ENCODE measurements at regions not wholly inside any gene's neighbourhood (a gene's known extent, or its start where the extent isn't known, plus 50 kb on each side); places are given as distances from the start of the nearest gene placed in this dataset.

DNA sequence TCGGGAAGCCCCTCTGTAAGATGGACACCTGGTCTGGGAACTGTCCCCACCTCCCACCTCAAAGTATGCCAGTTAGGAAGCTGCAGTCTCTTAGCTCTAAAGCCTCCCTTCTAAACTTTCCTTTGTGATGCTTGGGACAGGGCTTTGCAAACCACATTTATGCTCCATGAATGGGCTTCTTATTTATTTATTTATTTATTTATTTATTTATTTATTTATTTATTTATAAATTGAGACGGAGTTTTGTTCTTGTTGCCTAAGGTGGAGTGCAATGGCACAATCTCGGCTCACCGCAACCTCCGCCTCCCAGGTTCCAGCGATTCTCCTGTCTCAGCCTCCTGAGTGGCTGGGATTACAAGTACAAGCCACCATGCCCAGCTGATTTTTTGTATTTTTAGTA lies 1009.4 kb downstream of the TYW1 start:
- Mint-ChIP-seq H3K36me3 (ENCODE audit: unreplicated experiment) (no peaks in the 10 kb centered on the region), H3K9me3 (ENCODE audit: unreplicated experiment) (peaks cover 1% of the 10 kb centered on the region), H3K27me3 (ENCODE audit: unreplicated experiment) (no peaks in the 10 kb centered on the region), H3K27ac (ENCODE audit: unreplicated experiment) (no peak overlapping the region), H3K4me1 (ENCODE audit: low read depth, unreplicated experiment) (no peaks in the 10 kb centered on the region), H3K4me3 (ENCODE audit: unreplicated experiment) (no peak overlapping the region)
- TF ChIP-seq, protein P1, sequence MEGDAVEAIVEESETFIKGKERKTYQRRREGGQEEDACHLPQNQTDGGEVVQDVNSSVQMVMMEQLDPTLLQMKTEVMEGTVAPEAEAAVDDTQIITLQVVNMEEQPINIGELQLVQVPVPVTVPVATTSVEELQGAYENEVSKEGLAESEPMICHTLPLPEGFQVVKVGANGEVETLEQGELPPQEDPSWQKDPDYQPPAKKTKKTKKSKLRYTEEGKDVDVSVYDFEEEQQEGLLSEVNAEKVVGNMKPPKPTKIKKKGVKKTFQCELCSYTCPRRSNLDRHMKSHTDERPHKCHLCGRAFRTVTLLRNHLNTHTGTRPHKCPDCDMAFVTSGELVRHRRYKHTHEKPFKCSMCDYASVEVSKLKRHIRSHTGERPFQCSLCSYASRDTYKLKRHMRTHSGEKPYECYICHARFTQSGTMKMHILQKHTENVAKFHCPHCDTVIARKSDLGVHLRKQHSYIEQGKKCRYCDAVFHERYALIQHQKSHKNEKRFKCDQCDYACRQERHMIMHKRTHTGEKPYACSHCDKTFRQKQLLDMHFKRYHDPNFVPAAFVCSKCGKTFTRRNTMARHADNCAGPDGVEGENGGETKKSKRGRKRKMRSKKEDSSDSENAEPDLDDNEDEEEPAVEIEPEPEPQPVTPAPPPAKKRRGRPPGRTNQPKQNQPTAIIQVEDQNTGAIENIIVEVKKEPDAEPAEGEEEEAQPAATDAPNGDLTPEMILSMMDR (IDR thresholded peaks at IDR 0.05; ENCODE audit: partially characterized antibody, unreplicated experiment) = no peak
- no peak for DNase-seq

DNA sequence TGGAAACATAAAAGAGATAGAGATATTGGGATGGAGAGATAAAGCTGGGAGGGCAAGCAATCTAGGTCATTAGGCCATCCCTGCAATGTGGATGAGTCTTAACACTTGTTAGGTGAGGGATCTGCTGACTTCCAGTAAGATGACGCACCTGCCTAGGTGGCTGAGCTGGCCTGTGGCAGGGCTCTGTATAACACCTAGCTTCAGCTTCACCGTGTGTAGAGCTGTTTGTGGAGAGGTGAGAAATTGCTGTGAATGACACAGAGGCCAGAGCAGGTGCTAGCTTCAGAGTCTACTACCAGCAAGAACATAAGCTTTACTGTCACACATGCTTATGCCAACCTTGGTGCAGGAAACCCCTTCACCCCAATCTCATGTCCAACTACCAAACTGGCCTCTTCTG lies 1010.0 kb downstream of the TYW1 start:
- Mint-ChIP-seq H3K27ac (ENCODE audit: unreplicated experiment) (no peak overlapping the region), H3K9me3 (ENCODE audit: unreplicated experiment) (peaks cover 1% of the 10 kb centered on the region), H3K4me1 (ENCODE audit: low read depth, unreplicated experiment) (no peaks in the 10 kb centered on the region), H3K27me3 (ENCODE audit: unreplicated experiment) (no peaks in the 10 kb centered on the region), H3K4me3 (ENCODE audit: unreplicated experiment) (no peak overlapping the region), H3K36me3 (ENCODE audit: unreplicated experiment) (peaks cover 4% of the 10 kb centered on the region)
- TF ChIP-seq, protein P1 (IDR thresholded peaks at IDR 0.05; ENCODE audit: partially characterized antibody, unreplicated experiment) = no peak
- no peak for DNase-seq

DNA sequence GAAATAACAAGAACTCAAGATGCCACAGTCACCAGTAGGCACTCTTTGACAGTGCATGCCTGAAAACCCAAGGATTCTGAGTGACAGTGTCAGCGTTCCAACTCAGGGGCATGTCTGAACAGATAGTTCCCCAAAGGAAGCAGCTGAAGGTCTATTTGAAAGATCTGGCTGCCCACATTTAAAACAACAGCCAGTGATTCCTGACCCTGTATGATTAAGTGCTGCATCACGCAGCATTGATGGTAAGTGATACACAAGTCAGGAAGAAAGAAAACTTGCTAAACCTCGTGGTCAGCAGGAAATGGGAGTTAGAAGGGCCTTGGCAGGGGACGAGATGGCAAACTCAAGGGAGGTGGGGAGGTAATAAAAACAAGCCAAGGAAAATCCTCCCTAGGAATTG lies 1013.1 kb downstream of the TYW1 start:
- H3K4me3 Mint-ChIP-seq (ENCODE audit: unreplicated experiment) = no peak overlapping the region
- no peaks in the 10 kb centered on the region for H3K9me3 Mint-ChIP-seq (ENCODE audit: unreplicated experiment)

DNA sequence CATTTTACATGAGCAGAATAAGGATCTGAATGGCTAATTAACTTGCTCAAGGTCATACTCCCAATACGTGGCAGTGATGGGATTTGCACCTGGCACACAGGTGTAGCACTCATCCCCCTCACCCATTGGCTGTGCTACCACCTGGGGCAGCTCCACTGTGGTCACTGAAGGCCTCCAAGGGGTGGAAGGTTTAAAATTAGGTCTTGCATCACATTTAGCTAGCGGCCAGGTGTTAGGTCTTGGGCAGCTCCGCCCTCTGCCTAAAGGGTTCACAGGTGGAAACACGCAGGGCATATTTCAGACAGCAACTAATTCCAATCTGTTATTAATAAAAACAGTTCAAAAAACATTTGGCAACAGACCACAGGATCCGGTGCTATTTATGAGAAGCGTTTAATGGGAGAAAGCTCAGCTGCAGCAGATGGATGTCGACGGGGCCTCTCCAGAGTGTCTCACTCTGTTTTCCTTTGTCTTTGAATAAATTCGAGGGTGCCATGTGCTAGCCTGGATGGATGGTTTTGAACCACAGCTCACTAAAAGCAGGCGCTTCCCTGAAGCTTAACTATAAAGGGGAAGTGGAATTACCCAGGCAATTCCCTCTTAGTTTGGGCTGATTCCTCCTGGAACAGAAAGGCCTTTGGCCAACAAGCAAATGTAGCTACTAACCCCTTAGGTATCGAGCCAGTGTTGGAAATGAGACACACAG lies 1017.6 kb downstream of the TYW1 start:
- DNase-seq = no peak
- no peaks in the 10 kb centered on the region for H3K27me3 Mint-ChIP-seq (ENCODE audit: unreplicated experiment)
- TF ChIP-seq, protein P1 (IDR thresholded peaks at IDR 0.05; ENCODE audit: partially characterized antibody, unreplicated experiment) = no peak
- H3K4me3 Mint-ChIP-seq (ENCODE audit: unreplicated experiment) = no peak overlapping the region
- H3K27ac Mint-ChIP-seq (ENCODE audit: unreplicated experiment) = no peak overlapping the region
- H3K4me1 Mint-ChIP-seq (ENCODE audit: low read depth, unreplicated experiment) = no peaks in the 10 kb centered on the region
- no peaks in the 10 kb centered on the region for H3K9me3 Mint-ChIP-seq (ENCODE audit: unreplicated experiment)
- peaks cover 5% of the 10 kb centered on the region for H3K36me3 Mint-ChIP-seq (ENCODE audit: unreplicated experiment)

More for the DNA sequence above, 1013.1 kb downstream of the TYW1 start:
- no peak for DNase-seq
- Mint-ChIP-seq H3K36me3 (ENCODE audit: unreplicated experiment) (peaks cover 5% of the 10 kb centered on the region), H3K27ac (ENCODE audit: unreplicated experiment) (no peak overlapping the region), H3K27me3 (ENCODE audit: unreplicated experiment) (no peaks in the 10 kb centered on the region), H3K4me1 (ENCODE audit: low read depth, unreplicated experiment) (no peaks in the 10 kb centered on the region)
- TF ChIP-seq, protein P1 (IDR thresholded peaks at IDR 0.05; ENCODE audit: partially characterized antibody, unreplicated experiment) = no peak

DNA sequence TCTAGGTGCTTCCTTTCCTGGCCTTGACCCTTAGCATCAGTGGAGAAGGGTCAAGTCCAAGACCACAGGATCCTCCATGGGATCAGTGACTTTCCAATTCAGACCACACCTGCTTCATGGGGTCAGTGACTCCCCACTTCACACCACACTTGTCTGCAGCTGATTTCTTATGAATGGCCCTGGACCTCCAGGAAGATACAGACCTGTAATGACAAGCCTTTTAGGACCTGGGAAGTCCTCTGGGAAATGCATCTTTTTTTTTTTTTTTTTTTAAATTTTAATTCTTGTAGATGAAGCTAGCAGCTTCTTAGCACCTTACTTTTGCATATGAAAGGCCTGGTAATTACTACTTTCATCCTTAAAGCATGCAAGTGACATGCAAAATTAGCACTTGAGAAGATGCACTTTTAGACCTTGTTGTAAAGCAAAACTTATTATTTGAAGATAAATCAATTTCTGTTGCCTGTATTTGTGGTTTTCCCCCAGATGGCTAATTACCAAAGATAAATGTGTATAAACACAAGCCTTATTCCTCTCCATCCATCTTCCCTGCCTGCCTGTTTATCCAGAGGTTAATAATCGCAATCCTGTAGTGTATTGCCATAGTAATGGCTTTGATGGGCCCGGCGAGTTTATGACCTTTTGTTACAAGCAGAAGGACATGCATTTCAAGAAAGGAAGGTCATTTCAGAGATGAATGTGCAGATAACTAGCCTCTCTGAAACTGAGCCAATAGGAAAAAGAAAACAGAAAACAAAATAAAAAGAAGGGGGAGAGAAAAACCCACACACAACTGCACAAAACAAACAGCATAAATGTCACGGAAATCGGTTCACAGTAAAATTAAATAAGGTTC lies 1018.7 kb downstream of the TYW1 start:
- DNase-seq = no peak
- Mint-ChIP-seq H3K4me3 (ENCODE audit: unreplicated experiment) (no peak overlapping the region), H3K36me3 (ENCODE audit: unreplicated experiment) (peaks cover 5% of the 10 kb centered on the region), H3K27ac (ENCODE audit: unreplicated experiment) (no peak overlapping the region), H3K27me3 (ENCODE audit: unreplicated experiment) (peaks cover 2% of the 10 kb centered on the region), H3K4me1 (ENCODE audit: low read depth, unreplicated experiment) (peaks cover 5% of the 10 kb centered on the region), H3K9me3 (ENCODE audit: unreplicated experiment) (peaks cover 1% of the 10 kb centered on the region)
- TF ChIP-seq, protein P1 (IDR thresholded peaks at IDR 0.05; ENCODE audit: partially characterized antibody, unreplicated experiment) = no peak
